ENCODE measurements at regions not wholly inside any gene's neighbourhood (a gene's known extent, or its start where the extent isn't known, plus 50 kb on each side); places are given as distances from the start of the nearest gene placed in this dataset.

DNA sequence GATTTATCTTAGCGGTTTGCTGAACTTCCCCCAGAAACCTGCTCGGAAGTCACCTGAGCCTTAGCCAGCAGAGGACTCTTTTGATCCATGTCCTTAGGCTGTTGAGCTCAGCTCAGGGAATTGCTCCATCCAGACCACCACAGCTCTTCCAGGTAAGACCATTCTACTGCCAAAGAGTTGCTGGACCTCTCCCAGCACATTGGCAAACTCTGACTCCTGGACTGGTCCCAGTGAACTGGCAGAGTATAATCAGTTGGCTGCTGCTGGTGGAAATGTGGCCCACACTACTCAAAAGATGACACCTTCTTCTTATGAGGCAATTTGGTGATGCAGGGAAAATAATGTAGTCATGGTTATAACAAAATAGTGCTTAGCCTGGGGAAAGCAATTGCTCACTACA lies 308.8 kb upstream of the FIGN start:
- peaks cover 0 to 6% of the 10 kb centered on the region in 2 donors for H3K4me1 ChIP-seq
- H3K27me3 ChIP-seq: no peaks in the 10 kb centered on the region
- H3K4me3 ChIP-seq: no peak overlapping the region
- TF ChIP-seq, protein P1, sequence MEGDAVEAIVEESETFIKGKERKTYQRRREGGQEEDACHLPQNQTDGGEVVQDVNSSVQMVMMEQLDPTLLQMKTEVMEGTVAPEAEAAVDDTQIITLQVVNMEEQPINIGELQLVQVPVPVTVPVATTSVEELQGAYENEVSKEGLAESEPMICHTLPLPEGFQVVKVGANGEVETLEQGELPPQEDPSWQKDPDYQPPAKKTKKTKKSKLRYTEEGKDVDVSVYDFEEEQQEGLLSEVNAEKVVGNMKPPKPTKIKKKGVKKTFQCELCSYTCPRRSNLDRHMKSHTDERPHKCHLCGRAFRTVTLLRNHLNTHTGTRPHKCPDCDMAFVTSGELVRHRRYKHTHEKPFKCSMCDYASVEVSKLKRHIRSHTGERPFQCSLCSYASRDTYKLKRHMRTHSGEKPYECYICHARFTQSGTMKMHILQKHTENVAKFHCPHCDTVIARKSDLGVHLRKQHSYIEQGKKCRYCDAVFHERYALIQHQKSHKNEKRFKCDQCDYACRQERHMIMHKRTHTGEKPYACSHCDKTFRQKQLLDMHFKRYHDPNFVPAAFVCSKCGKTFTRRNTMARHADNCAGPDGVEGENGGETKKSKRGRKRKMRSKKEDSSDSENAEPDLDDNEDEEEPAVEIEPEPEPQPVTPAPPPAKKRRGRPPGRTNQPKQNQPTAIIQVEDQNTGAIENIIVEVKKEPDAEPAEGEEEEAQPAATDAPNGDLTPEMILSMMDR (IDR thresholded peaks at IDR 0.05): no peak
- H3K9me3 ChIP-seq: peaks cover 0 to 4% of the 10 kb centered on the region in 2 donors
- DNase-seq (ENCODE audit: low spot score): no peak
- no peaks in the 10 kb centered on the region for H3K36me3 ChIP-seq
- no peak overlapping the region for H3K27ac ChIP-seq

DNA sequence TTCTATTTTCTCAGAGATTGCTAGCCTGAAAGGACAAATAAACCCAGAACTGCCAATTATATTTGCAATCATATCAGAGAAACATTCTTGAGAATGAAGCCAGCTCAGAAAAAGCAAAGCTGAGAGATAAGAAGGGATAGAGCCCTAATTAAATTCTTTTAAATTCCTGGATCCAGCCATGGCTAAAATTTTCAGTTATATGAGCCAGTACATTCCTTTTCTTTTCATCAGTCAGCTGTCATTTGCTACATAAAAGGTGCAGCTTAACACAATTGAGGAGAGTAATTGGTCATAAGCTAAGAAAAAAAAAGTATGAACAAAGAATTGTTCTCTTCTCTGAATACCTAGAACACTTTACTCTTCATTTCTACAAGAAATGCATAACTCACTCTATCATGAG lies 303.5 kb upstream of the FIGN start:
- H3K9me3 ChIP-seq: peaks cover 0 to 4% of the 10 kb centered on the region in 2 donors
- no peaks in the 10 kb centered on the region for H3K27me3 ChIP-seq
- TF ChIP-seq, protein P1 (IDR thresholded peaks at IDR 0.05): no peak
- H3K27ac ChIP-seq: no peak overlapping the region
- no peak overlapping the region for H3K4me3 ChIP-seq
- H3K36me3 ChIP-seq: no peaks in the 10 kb centered on the region
- peaks cover 0 to 10% of the 10 kb centered on the region in 2 donors for H3K4me1 ChIP-seq
- no peak for DNase-seq (ENCODE audit: low spot score)

DNA sequence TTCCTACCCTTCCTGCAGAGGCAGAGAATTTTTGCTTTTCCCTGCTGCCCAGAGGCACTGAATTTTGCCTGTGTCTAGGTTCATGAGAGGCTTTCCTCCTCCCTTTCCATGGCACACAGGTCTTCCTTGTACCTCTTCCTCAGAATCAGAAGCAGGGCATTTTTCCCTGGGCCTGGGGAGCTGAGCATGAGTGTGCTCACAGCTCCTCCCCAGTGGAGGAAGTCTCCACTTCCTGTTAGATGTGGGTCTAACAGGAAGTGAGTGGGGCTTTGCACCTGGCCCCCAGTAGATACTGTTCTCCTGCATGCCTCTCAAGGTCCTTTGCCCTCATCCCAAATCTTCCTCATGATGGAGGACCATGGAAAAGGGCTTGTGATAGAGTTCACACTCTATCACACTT lies 297.2 kb upstream of the FIGN start:
- no peak for DNase-seq (ENCODE audit: low spot score)
- H3K9me3 ChIP-seq: no peaks in the 10 kb centered on the region
- TF ChIP-seq, protein P1 (IDR thresholded peaks at IDR 0.05): no peak

DNA sequence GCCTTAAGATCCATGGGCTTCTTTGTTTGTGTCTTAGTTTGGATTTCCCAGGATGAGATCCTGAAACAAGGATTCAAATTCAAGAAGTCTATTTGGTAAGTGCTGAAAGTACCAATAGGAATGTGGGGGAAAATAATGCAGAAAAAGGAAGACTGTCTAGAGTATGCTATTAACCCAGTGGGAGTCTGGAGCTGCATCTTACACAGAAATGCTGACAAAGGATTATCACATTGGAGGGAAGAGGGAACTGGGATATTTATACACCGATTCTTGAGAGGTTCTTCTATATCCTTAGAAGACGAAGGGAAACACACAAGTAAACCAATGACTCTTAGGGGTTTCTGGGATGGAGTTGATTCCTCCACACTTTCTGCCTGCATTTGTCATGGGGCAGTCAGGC lies 294.8 kb upstream of the FIGN start:
- Histone ChIP-seq H3K4me1 (no peaks in the 10 kb centered on the region), H3K4me3 (no peak overlapping the region), H3K9me3 (no peaks in the 10 kb centered on the region), H3K27ac (no peak overlapping the region), H3K36me3 (no peaks in the 10 kb centered on the region), H3K27me3 (no peaks in the 10 kb centered on the region)
- TF ChIP-seq, protein P1 (IDR thresholded peaks at IDR 0.05): no peak
- no peak for DNase-seq (ENCODE audit: low spot score)

More for the DNA sequence above, 297.2 kb upstream of the FIGN start:
- Histone ChIP-seq H3K27me3 (no peaks in the 10 kb centered on the region), H3K36me3 (no peaks in the 10 kb centered on the region), H3K27ac (no peak overlapping the region), H3K4me1 (no peaks in the 10 kb centered on the region), H3K4me3 (no peak overlapping the region)

DNA sequence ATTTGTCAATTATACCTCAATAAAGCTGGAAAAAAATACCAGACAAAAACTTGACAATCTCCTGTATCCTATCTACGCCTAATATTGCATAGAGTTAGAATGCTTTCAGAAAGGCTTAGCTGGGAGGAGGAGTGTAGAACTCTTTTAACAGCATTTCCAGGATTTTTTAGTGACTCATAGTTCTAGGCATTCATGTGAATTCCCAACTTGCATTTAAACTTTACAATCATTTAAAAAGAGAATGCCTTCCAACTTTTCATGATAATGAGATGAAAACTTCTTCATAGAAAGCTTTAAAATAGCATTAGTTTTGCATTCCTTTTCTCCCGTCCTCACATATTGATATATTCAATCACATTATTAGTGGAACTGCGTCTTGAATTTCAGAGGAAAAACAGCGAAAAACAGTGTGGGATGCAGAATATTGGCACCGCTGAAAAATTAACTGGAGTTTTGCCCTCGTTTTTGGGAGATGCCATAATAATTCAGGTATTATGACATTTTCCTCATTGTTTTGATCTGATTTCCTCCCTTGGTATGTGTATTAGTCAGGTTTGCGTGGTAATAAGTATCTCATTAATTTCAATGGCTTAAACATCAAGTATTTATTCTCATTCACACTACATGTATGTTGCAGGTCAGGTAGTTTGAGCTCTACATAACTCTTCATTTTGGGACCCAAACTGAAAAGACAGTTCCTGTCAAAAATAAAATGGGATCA lies 293.2 kb upstream of the FIGN start:
- Histone ChIP-seq H3K27ac (no peak overlapping the region), H3K9me3 (no peaks in the 10 kb centered on the region), H3K27me3 (no peaks in the 10 kb centered on the region), H3K4me1 (peaks cover 0 to 3% of the 10 kb centered on the region in 2 donors), H3K4me3 (no peak overlapping the region), H3K36me3 (no peaks in the 10 kb centered on the region)
- DNase-seq (ENCODE audit: low spot score): no peak
- TF ChIP-seq, protein P1 (IDR thresholded peaks at IDR 0.05): no peak

DNA sequence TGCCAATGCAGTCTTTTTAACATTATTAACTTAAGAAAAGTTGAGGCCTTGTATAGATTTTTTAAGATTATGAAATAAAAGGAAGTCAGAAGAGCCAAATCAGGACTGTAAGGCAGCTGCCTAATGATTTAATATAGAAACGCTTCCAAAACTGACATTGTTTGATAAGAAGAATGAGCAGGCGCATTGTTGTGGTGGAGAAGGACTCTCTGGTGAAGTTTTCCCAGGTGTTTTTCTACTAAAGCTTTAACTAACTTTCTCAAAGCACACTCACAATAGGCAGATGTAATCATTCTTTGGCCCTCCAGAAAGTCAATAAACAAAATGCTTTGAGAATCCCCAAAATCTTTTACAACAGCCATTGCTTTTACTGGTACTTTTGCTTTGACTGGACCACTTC lies 288.6 kb upstream of the FIGN start:
- TF ChIP-seq, protein P1 (IDR thresholded peaks at IDR 0.05): no peak
- peaks cover 0 to 7% of the 10 kb centered on the region in 2 donors for H3K4me1 ChIP-seq
- H3K4me3 ChIP-seq: no peak overlapping the region
- no peak for DNase-seq (ENCODE audit: low spot score)
- H3K36me3 ChIP-seq: no peaks in the 10 kb centered on the region
- H3K27ac ChIP-seq: no peak overlapping the region
- no peaks in the 10 kb centered on the region for H3K9me3 ChIP-seq
- H3K27me3 ChIP-seq: no peaks in the 10 kb centered on the region
